ENCODE measurements at regions not wholly inside any gene's neighbourhood (a gene's known extent, or its start where the extent isn't known, plus 50 kb on each side); places are given as distances from the start of the nearest gene placed in this dataset.

DNA sequence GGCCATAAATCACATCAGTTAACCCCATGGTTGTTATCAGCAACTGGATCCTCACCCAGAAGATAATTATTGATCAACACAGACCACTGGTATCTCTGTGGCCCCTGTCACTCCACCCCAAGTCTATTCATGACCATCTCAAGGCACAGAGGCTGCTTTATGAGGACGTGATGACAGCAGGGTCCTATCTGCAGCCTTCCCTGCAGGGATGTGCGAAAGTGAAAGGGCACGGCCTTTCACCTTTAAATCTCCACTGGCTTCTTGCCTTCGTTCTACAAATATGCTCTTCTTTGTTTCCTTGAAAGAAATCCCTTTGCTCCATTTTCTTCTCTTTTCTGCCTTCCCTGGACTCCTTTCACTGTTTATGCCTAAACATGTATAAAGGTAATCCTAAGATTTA lies 170.6 kb upstream of the EDNRA start:
- TF ChIP-seq, protein P1, sequence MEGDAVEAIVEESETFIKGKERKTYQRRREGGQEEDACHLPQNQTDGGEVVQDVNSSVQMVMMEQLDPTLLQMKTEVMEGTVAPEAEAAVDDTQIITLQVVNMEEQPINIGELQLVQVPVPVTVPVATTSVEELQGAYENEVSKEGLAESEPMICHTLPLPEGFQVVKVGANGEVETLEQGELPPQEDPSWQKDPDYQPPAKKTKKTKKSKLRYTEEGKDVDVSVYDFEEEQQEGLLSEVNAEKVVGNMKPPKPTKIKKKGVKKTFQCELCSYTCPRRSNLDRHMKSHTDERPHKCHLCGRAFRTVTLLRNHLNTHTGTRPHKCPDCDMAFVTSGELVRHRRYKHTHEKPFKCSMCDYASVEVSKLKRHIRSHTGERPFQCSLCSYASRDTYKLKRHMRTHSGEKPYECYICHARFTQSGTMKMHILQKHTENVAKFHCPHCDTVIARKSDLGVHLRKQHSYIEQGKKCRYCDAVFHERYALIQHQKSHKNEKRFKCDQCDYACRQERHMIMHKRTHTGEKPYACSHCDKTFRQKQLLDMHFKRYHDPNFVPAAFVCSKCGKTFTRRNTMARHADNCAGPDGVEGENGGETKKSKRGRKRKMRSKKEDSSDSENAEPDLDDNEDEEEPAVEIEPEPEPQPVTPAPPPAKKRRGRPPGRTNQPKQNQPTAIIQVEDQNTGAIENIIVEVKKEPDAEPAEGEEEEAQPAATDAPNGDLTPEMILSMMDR (IDR thresholded peaks at IDR 0.05): no peak
- TF ChIP-seq POLR2A (IDR thresholded peaks at IDR 0.05): no peak
